BE2C (cell line): ENCODE measurements at regions not wholly inside any gene's neighbourhood (a gene's known extent, or its start where the extent isn't known, plus 50 kb on each side); places are given as distances from the start of the nearest gene placed in this dataset.
A peak's percentile ranks its signal among the peaks of the same experiment; 100 is the strongest.

Source experiments
- DNase-seq: peaks from one replicate; pipeline ENCODE4 v3.0.0-alpha.2; 2020
- H3K27me3 ChIP-seq: fragments of 250-450 bp; sonication (Bioruptor Pico); 2 replicates; pipeline ENCODE4 v1.5.1; 2020; ENCODE audit warnings: mild to moderate bottlenecking
- H3K36me3 ChIP-seq: fragments of 250-450 bp; sonication (Bioruptor Pico); 2 replicates; pipeline ENCODE4 v1.5.1; 2020; ENCODE audit warnings: mild to moderate bottlenecking
- H3K4me1 ChIP-seq: fragments of 250-450 bp; sonication (Bioruptor Pico); 2 replicates; pipeline ENCODE4 v1.5.1; 2020
- H3K4me3 ChIP-seq: 2 replicates; pipeline ENCODE4 v1.5.1; 2011; ENCODE audit warnings: low read depth, low read length
- H3K9me3 ChIP-seq: fragments of 250-450 bp; sonication (Bioruptor Pico); 2 replicates; pipeline ENCODE4 v1.5.1; 2020
- TF ChIP-seq, protein P1 (sequence below): IDR thresholded peaks from 2 replicates; pipeline ENCODE4 v1.5.1; 2012; ENCODE audit warnings: mild to moderate bottlenecking, low read depth, low read length

DNA sequence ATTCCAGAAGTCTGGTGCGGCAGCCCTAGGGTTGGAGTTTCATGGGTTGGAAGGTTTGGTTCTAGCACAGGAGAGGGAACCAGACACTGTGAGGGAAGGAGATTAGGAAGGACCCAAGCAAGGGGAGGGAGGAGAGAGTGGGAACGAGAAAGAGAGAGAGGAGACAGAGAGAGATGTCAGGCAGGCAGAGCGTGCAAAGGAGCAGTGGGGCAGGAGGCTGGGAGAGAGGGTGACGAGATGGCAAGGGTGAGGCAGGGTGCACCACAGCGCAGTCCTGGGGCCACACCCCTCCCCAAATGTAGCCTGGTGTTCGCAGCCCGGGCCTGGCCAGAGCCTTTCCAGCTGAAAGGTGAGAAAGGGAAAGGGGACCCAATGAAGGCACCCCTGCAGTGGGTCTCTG lies 162.9 kb upstream of the TLE3 start:
- no peak overlapping the region for H3K4me3 ChIP-seq
- peaks cover 46% of the 10 kb centered on the region for H3K4me1 ChIP-seq
- no peaks in the 10 kb centered on the region for H3K27me3 ChIP-seq
- DNase-seq = no peak
- no peaks in the 10 kb centered on the region for H3K9me3 ChIP-seq
- H3K36me3 ChIP-seq = no peaks in the 10 kb centered on the region
- TF ChIP-seq, protein P1, sequence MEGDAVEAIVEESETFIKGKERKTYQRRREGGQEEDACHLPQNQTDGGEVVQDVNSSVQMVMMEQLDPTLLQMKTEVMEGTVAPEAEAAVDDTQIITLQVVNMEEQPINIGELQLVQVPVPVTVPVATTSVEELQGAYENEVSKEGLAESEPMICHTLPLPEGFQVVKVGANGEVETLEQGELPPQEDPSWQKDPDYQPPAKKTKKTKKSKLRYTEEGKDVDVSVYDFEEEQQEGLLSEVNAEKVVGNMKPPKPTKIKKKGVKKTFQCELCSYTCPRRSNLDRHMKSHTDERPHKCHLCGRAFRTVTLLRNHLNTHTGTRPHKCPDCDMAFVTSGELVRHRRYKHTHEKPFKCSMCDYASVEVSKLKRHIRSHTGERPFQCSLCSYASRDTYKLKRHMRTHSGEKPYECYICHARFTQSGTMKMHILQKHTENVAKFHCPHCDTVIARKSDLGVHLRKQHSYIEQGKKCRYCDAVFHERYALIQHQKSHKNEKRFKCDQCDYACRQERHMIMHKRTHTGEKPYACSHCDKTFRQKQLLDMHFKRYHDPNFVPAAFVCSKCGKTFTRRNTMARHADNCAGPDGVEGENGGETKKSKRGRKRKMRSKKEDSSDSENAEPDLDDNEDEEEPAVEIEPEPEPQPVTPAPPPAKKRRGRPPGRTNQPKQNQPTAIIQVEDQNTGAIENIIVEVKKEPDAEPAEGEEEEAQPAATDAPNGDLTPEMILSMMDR = no peak

DNA sequence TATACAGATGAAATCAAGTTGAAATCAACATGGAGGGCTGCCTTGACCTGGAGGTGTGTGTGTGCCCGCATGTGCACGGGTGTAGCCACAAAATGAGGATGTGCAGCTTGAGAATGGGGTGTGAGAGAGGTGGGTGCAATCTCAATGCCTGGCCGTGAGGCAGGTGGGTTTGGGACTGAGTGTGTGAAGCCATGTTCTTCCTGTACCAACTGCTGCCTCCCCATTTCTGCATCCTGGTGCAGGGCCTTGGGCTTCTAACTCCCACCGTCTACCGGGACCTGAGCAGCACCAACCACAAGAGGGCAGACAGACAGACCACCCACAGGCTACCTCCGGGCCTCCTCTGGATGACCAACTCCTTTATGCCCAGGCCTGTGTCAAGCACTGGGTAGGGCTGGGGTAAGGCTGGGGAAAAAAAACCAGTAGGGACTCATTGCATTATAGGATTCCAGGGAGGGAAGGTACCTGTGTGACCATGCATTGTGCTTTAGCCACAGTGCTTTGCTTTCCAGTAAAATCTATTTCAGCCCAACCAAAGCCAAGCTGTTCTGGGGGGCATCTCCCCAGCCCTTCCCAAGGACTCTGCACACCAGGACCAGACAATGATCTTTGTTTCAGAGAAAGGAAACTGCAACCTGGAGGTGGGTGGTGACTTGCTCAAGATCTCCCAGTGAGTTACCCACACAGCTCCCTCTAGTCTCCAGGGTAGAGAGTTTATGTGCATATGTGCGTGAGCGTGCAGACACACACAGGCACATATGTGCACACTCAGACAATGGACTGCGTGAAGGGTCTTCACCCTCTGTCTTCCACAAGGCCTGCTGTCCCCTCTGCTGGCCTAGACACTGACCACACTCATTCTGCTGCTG lies 162.2 kb upstream of the TLE3 start:
- peaks cover 39% of the 10 kb centered on the region for H3K4me1 ChIP-seq
- TF ChIP-seq, protein P1 = peak; percentile 65
- peak; percentile 55 for DNase-seq

DNA sequence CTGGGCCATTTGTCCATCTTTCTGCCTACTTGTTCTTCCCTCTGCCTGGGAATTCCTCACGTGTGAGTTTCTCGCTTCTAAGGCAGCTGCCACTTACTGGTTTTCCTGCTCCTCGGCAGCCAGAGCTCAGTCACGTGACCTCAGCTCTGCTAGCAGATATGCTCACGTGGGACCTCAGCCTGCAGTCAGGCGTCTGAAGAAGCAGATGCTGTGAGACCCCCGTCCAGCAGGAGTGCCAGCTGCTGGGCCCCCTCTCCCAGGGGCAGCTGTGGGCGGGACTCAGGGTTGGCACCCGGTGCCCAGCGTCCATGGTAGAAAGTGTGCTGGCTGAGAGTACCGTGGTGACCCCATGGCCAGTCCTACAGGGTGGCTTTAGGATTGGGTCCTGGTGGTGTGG lies 161.3 kb upstream of the TLE3 start:
- Histone ChIP-seq H3K36me3 (no peaks in the 10 kb centered on the region), H3K27me3 (no peaks in the 10 kb centered on the region), H3K9me3 (no peaks in the 10 kb centered on the region), H3K4me3 (no peak overlapping the region), H3K4me1 (peaks cover 37% of the 10 kb centered on the region)
- peak; percentile 81 for DNase-seq
- TF ChIP-seq, protein P1 = no peak

More for the DNA sequence above, 162.2 kb upstream of the TLE3 start:
- Histone ChIP-seq H3K4me3 (no peak overlapping the region), H3K27me3 (no peaks in the 10 kb centered on the region), H3K9me3 (no peaks in the 10 kb centered on the region), H3K36me3 (no peaks in the 10 kb centered on the region)

DNA sequence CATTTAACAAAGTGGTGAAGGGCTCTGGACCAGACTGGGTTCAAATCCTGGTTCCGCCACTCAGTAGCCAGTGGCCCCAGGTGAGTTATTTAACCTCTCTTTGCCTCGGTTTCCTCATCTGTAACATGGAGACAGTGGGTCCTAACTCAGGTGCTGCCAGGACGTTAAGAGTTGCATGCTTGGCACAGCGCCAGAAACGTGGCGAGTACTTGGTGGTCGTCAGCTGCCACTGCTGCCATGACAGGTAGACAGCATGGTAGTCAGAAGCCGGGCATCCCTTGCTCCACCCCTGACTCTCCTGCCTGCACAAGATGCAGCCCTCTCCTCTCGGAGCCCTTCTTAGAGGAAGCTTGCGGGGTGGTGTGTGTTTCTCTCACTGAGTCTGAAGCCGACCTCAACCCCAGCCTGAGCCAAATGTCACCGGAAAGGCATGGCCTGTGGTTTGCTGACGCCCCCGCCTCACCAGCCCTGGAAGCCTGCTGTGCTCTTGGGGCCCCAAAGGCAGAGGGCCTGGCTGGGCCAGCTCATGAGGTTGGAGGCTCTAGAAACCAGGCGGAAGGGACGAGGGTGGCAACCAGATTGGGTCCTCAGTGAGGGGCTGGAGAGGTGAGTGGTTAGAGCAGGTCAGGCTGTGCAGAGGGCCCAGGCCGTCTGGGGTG lies 160.8 kb upstream of the TLE3 start:
- TF ChIP-seq, protein P1 = no peak
- no peaks in the 10 kb centered on the region for H3K27me3 ChIP-seq
- DNase-seq = no peak
- no peaks in the 10 kb centered on the region for H3K36me3 ChIP-seq
- H3K9me3 ChIP-seq = no peaks in the 10 kb centered on the region
- H3K4me3 ChIP-seq = no peak overlapping the region
- H3K4me1 ChIP-seq = peaks cover 39% of the 10 kb centered on the region

DNA sequence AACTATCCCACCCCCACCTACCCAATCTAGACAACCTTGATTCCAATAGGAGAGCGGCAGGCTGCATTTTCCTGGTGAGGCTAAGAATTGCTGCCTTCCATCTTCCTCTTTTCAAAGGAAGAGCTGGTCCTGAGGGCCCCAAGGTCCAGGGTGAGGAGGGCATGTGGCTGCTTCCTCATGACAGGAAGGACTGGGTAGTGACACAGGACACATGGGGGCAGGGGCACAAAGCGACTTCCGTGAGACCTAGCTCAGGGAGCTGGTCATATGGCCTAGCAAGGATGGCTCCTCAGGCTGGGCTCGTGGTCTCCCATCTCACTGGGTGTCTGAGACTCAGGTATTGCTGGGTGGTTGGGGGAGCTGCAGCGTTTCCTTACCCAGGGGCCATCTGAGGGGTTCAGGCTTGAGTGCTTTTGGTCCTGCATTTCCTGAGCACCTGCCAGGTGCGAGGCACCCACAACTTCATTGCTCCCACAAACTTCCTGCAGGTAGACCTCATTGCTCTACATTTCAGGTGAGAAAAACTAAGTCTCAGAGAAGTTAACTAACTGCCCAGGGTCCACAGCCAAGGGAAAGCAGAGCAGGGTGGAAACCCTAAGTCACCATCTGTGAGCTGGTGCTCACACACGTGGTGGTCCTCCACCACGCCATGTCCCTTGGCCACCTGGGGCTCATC lies 160.0 kb upstream of the TLE3 start:
- Histone ChIP-seq H3K4me3 (no peak overlapping the region), H3K9me3 (no peaks in the 10 kb centered on the region), H3K36me3 (no peaks in the 10 kb centered on the region), H3K4me1 (peaks cover 36% of the 10 kb centered on the region), H3K27me3 (no peaks in the 10 kb centered on the region)
- TF ChIP-seq, protein P1 = no peak
- DNase-seq = no peak

DNA sequence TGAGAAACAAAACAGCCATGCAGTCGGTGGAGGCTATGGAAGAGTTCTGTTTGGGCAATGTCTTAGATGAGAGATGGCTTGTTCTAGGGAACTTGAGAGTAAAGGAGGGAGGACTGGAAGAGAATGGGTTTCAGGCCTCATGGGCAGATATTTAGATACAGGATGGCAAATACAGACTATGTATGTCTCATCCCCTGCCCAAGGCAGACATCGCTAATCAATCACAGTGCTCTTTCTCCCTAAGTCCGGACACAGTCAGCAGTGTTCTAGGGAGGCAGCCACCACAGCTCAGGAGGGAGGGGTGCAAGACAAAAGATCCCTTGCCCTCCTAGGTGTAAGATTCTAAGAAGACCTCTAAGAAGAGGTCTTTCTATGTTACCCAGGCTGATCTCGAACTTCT lies 159.3 kb upstream of the TLE3 start:
- TF ChIP-seq, protein P1 = no peak
- DNase-seq = no peak
- Histone ChIP-seq H3K4me1 (peaks cover 39% of the 10 kb centered on the region), H3K4me3 (no peak overlapping the region), H3K27me3 (no peaks in the 10 kb centered on the region), H3K9me3 (no peaks in the 10 kb centered on the region), H3K36me3 (no peaks in the 10 kb centered on the region)
